A549 (cell line): ENCODE measurements at regions not wholly inside any gene's neighbourhood (a gene's known extent, or its start where the extent isn't known, plus 50 kb on each side); places are given as distances from the start of the nearest gene placed in this dataset.
A peak's percentile ranks its signal among the peaks of the same experiment; 100 is the strongest.

Experiments
- ATAC-seq, 2 experiments: fragments of 200-7000 bp in 1 of 2; fragments of >200 bp in 1 of 2; cut with Nextera tagmentation in 1 of 2; cut with Tn5 transposase in 1 of 2; 3 replicates each; pipeline versions ENCODE4 v1.8.0 to v1.9.1; 2018 to 2020; ENCODE audit warnings: mild to moderate bottlenecking in 1 of 2, moderate library complexity in 1 of 2
- CTCF ChIA-PET: fragments of 300-600 bp; sonication (Branson Sonifier 250); formaldehyde crosslinking; extraction: SDS; loops from one replicate; lab custom pipeline; 2021; ENCODE audit warnings: antibody characterized with exemption, inconsistent platforms; lab: Yijun Ruan, JAX
- POLR2A ChIA-PET: fragments of 350-600 bp; formaldehyde crosslinking; extraction: SDS; loops from one replicate; lab custom pipeline; 2021; ENCODE audit warnings: antibody characterized with exemption, inconsistent platforms; lab: Yijun Ruan, JAX
- DNase-seq, 2 experiments: peaks; one replicate each; pipeline versions ENCODE4 v3.0.0 to v3.0.0-alpha.2; 2011 to 2016; ENCODE audit warnings: low read depth in 1 of 2, low spot score in 1 of 2
- FAIRE-seq: peaks from 2 replicates; lab custom pipeline; 2011; peaks lifted over from hg19 to GRCh38; lab: Jason Lieb, UNC
- H3K27ac ChIP-seq, 2 experiments: fragments of >200 bp; sonication (Bioruptor Twin); formaldehyde crosslinking; 3 replicates each; pipeline ENCODE4 v1.5.1; 2016 to 2017
- H3K4me1 ChIP-seq: fragments of >200 bp; sonication (Bioruptor Twin); formaldehyde crosslinking; 3 replicates; pipeline ENCODE4 v1.6.1; 2016
- H3K4me2 ChIP-seq: fragments of >200 bp; sonication (Bioruptor Twin); formaldehyde crosslinking; 3 replicates; pipeline ENCODE4 v1.6.1; 2016
- H3K4me3 ChIP-seq: fragments of >200 bp; sonication (Bioruptor Twin); formaldehyde crosslinking; 3 replicates; pipeline ENCODE4 v1.5.1; 2016
- H3K9me3 ChIP-seq: fragments of >200 bp; sonication (Bioruptor Twin); formaldehyde crosslinking; 3 replicates; pipeline ENCODE4 v1.6.1; 2016
- ATOH8 ChIP-seq: fragments of 250-450 bp; sonication (Bioruptor Pico); IDR thresholded peaks from 2 replicates; pipeline ENCODE4 v1.5.0; 2020; ENCODE audit warnings: low read depth, mild to moderate bottlenecking, moderate library complexity
- CBX2 ChIP-seq: fragments of 200-600 bp; sonication (generic); IDR thresholded peaks from 2 replicates; pipeline ENCODE4 v1.6.1; 2016; ENCODE audit warnings: low read depth, mild to moderate bottlenecking, borderline replicate concordance
- CEBPB ChIP-seq, 2 experiments: fragments of >200 bp in 1 of 2; sonication (Bioruptor Twin) in 1 of 2; formaldehyde crosslinking in 1 of 2; IDR thresholded peaks; 2 replicates each; pipeline ENCODE4 v1.6.1; 2012 to 2016
- CHD2 ChIP-seq: fragments of 150-350 bp; IDR thresholded peaks from 2 replicates; pipeline ENCODE4 v1.6.1; 2014; ENCODE audit warnings: low read length; ENCODE audit not compliant: partially characterized antibody
- CTCF ChIP-seq: fragments of >200 bp; sonication (Bioruptor Twin); formaldehyde crosslinking; IDR thresholded peaks from 3 replicates; pipeline ENCODE4 v1.5.1; 2016
- E2F6 ChIP-seq: IDR thresholded peaks from 2 replicates; pipeline ENCODE4 v1.6.1; 2012; ENCODE audit warnings: low read depth, borderline replicate concordance
- ELK1 ChIP-seq: fragments of 150-350 bp; IDR thresholded peaks from 2 replicates; pipeline ENCODE4 v1.6.1; 2014; ENCODE audit warnings: low read depth, mild to moderate bottlenecking, low read length
- EP300 ChIP-seq, 2 experiments: fragments of >200 bp; sonication (Bioruptor Twin); formaldehyde crosslinking; IDR thresholded peaks; 2 replicates in 1 of 2; 3 replicates in 1 of 2; pipeline ENCODE4 v1.6.1; 2016 to 2017
- FOSB ChIP-seq: fragments of 250-450 bp; sonication (Bioruptor Pico); IDR thresholded peaks from 2 replicates; pipeline ENCODE4 v1.5.0; 2020; ENCODE audit warnings: mild to moderate bottlenecking, moderate library complexity
- FOSL2 ChIP-seq, 2 experiments: fragments of 450-650 bp in 1 of 2; fragments of >200 bp in 1 of 2; sonication (Bioruptor Twin) in 1 of 2; formaldehyde crosslinking; IDR thresholded peaks; 2 replicates each; pipeline versions ENCODE4 v1.5.0 to v1.6.1; 2016 to 2020; ENCODE audit warnings: mild to moderate bottlenecking in 1 of 2, moderate library complexity in 1 of 2
- GATA3 ChIP-seq: IDR thresholded peaks from 2 replicates; pipeline ENCODE4 v1.6.1; 2012; ENCODE audit warnings: borderline replicate concordance
- HDAC2 ChIP-seq: fragments of 200-600 bp; sonication (generic); IDR thresholded peaks from 2 replicates; pipeline ENCODE4 v1.6.1; 2016
- HEYL ChIP-seq: fragments of 250-450 bp; sonication (Bioruptor Pico); IDR thresholded peaks from 2 replicates; pipeline ENCODE4 v1.8.0; 2021; ENCODE audit warnings: mild to moderate bottlenecking, moderate library complexity
- HOXA7 ChIP-seq: fragments of 250-450 bp; sonication (Bioruptor Pico); IDR thresholded peaks from 2 replicates; pipeline ENCODE4 v1.5.0; 2020; ENCODE audit warnings: mild to moderate bottlenecking, moderate library complexity
- HOXB13 ChIP-seq: fragments of 250-450 bp; sonication (Bioruptor Pico); IDR thresholded peaks from 2 replicates; pipeline ENCODE4 v1.5.0; 2020; ENCODE audit warnings: low read depth, mild to moderate bottlenecking, moderate library complexity
- JUNB ChIP-seq: fragments of >200 bp; sonication (Bioruptor Twin); formaldehyde crosslinking; IDR thresholded peaks from 2 replicates; pipeline ENCODE4 v1.6.1; 2016
- KDM1A ChIP-seq: fragments of 200-600 bp; sonication (generic); IDR thresholded peaks from 2 replicates; pipeline ENCODE4 v1.6.1; 2016; ENCODE audit warnings: low read depth, mild to moderate bottlenecking
- MAFK ChIP-seq: fragments of 450-650 bp; IDR thresholded peaks from 2 replicates; pipeline ENCODE4 v1.6.1; 2014; ENCODE audit not compliant: partially characterized antibody
- NPAS2 ChIP-seq: fragments of 250-450 bp; sonication (Bioruptor Pico); IDR thresholded peaks from 2 replicates; pipeline ENCODE4 v1.8.0; 2022; ENCODE audit warnings: mild to moderate bottlenecking, moderate library complexity, borderline replicate concordance
- PHF8 ChIP-seq: fragments of 200-600 bp; sonication (generic); IDR thresholded peaks from 2 replicates; pipeline ENCODE4 v1.6.1; 2016; ENCODE audit warnings: low read depth, mild to moderate bottlenecking, antibody characterized with exemption, moderate library complexity, borderline replicate concordance
- POLR2AphosphoS2 ChIP-seq: conservative IDR thresholded peaks from 2 replicates; pipeline ENCODE4 v1.6.1; 2012; ENCODE audit warnings: low read length, improper control_type of control experiment, inconsistent platforms
- RARB ChIP-seq: fragments of 250-450 bp; sonication (Bioruptor Pico); IDR thresholded peaks from 2 replicates; pipeline ENCODE4 v1.8.0; 2021; ENCODE audit warnings: mild to moderate bottlenecking, moderate library complexity
- RNF2 ChIP-seq: fragments of 200-600 bp; sonication (generic); IDR thresholded peaks from 2 replicates; pipeline ENCODE4 v1.6.1; 2016; ENCODE audit warnings: low read depth, mild to moderate bottlenecking, antibody characterized with exemption, moderate library complexity, borderline replicate concordance
- SREBF2 ChIP-seq: fragments of 450-650 bp; IDR thresholded peaks from 2 replicates; pipeline ENCODE4 v1.6.1; 2014; ENCODE audit warnings: mild to moderate bottlenecking, moderate library complexity
- TFCP2L1 ChIP-seq: fragments of 250-450 bp; sonication (Bioruptor Pico); IDR thresholded peaks from 2 replicates; pipeline ENCODE4 v1.5.0; 2021; ENCODE audit warnings: mild to moderate bottlenecking
- TP53 ChIP-seq: fragments of 250-450 bp; sonication (Bioruptor Pico); IDR thresholded peaks from 2 replicates; pipeline ENCODE4 v1.5.0; 2021; ENCODE audit warnings: mild to moderate bottlenecking, moderate library complexity
- USF2 ChIP-seq: fragments of 450-650 bp; IDR thresholded peaks from 2 replicates; pipeline ENCODE4 v1.6.1; 2014; ENCODE audit warnings: antibody characterized with exemption
- ZC3H11A ChIP-seq: fragments of 450-650 bp; IDR thresholded peaks from 2 replicates; pipeline ENCODE4 v1.6.1; 2014; ENCODE audit warnings: antibody characterized with exemption, mild to moderate bottlenecking
- ZFP36 ChIP-seq: fragments of 450-650 bp; IDR thresholded peaks from 2 replicates; pipeline ENCODE4 v1.6.1; 2014; ENCODE audit warnings: borderline replicate concordance; ENCODE audit not compliant: partially characterized antibody
- ZSCAN20 ChIP-seq: fragments of 250-450 bp; sonication (Bioruptor Pico); IDR thresholded peaks from 2 replicates; pipeline ENCODE4 v1.8.0; 2022; ENCODE audit warnings: mild to moderate bottlenecking, moderate library complexity
- WGBS: methylation state at CpG from one replicate; pipeline ENCODE4 v1.1.6; 2017; ENCODE audit errors: missing lambda C conversion rate; 5-methylcytosine and 5-hydroxymethylcytosine counted together

GRCh38 chrX:144809025-144809424 lies 438.3 kb upstream of the SPANXN1 start:
- Histone ChIP-seq H3K27ac (no peak overlapping the region), H3K4me3 (no peak overlapping the region), H3K4me2 (no peak overlapping the region), H3K9me3 (no peaks in the 10 kb centered on the region), H3K4me1 (no peaks in the 10 kb centered on the region)
- POLR2A ChIA-PET, result no interaction called here
- DNase-seq (no peak), FAIRE-seq (no peak), ATAC-seq (no peak)
- TF ChIP-seq SREBF2, result no peak
- TF ChIP-seq HEYL (CRISPR knock-in tag), result no peak
- TF ChIP-seq JUNB, result no peak
- peak; percentile 27 for TF ChIP-seq MAFK
- TF ChIP-seq ELK1, result no peak
- TF ChIP-seq PHF8, result no peak
- TF ChIP-seq RARB (CRISPR knock-in tag), result no peak
- TF ChIP-seq CHD2, result no peak
- CTCF ChIA-PET, result no interaction called here

- DNase-seq, result no peak
- Histone ChIP-seq H3K4me2 (no peak overlapping the region), H3K4me1 (no peaks in the 10 kb centered on the region), H3K9me3 (no peaks in the 10 kb centered on the region), H3K4me3 (no peak overlapping the region), H3K27ac (no peak overlapping the region)
- WGBS, result 21% methylated on average over 1 of the region's 1 CpG
- FAIRE-seq, result no peak
- POLR2A ChIA-PET, result no interaction called here
- no peak for ATAC-seq
- CTCF ChIA-PET, result no interaction called here
- TF ChIP-seq FOSL2 (IDR thresholded peaks at IDR 0.05) (no peak), FOSL2 (CRISPR knock-in tag; IDR thresholded peaks at IDR 0.05) (no peak), POLR2AphosphoS2 (no peak), ATOH8 (CRISPR knock-in tag) (no peak), HOXB13 (CRISPR knock-in tag) (no peak), ZC3H11A (no peak), HOXA7 (no peak), CEBPB (IDR thresholded peaks at IDR 0.05) (no peak), KDM1A (no peak), EP300 (IDR thresholded peaks at IDR 0.05) (no peak), NPAS2 (CRISPR knock-in tag) (no peak), HEYL (CRISPR knock-in tag) (no peak)
These were observed 436.8 kb upstream of the SPANXN1 start for GRCh38 chrX:144810539-144810938.

- peak; percentile 67 for FAIRE-seq
- no peak for ATAC-seq
- Histone ChIP-seq H3K4me3 (no peak overlapping the region), H3K27ac (no peak overlapping the region), H3K9me3 (no peaks in the 10 kb centered on the region), H3K4me1 (no peaks in the 10 kb centered on the region), H3K4me2 (no peak overlapping the region)
- CTCF ChIA-PET, result no interaction called here
- DNase-seq, result no peak
- POLR2A ChIA-PET, result no interaction called here
- TF ChIP-seq POLR2AphosphoS2, result no peak
- TF ChIP-seq TP53 (CRISPR knock-in tag), result no peak
- TF ChIP-seq CTCF, result no peak
- no peak for TF ChIP-seq ZFP36
- TF ChIP-seq KDM1A, result no peak
- no peak for TF ChIP-seq E2F6
- no peak for TF ChIP-seq ELK1
- TF ChIP-seq HDAC2, result no peak
- TF ChIP-seq TFCP2L1 (CRISPR knock-in tag), result no peak
- no peak for TF ChIP-seq FOSB (CRISPR knock-in tag)
- no peak for TF ChIP-seq ZSCAN20 (CRISPR knock-in tag)
- no peak for TF ChIP-seq CBX2
- TF ChIP-seq USF2, result no peak
- no peak for TF ChIP-seq RNF2
- TF ChIP-seq GATA3, result no peak
These were observed 427.9 kb upstream of the SPANXN1 start for GRCh38 chrX:144819406-144819805.
